ENCODE measurements at regions not wholly inside any gene's neighbourhood (a gene's known extent, or its start where the extent isn't known, plus 50 kb on each side); places are given as distances from the start of the nearest gene placed in this dataset.
"Not testable (repeated sequence)": the region's sequence is repeated elsewhere in the genome, so short reads cannot be mapped to it uniquely, and the experiment has no call there.

DNA sequence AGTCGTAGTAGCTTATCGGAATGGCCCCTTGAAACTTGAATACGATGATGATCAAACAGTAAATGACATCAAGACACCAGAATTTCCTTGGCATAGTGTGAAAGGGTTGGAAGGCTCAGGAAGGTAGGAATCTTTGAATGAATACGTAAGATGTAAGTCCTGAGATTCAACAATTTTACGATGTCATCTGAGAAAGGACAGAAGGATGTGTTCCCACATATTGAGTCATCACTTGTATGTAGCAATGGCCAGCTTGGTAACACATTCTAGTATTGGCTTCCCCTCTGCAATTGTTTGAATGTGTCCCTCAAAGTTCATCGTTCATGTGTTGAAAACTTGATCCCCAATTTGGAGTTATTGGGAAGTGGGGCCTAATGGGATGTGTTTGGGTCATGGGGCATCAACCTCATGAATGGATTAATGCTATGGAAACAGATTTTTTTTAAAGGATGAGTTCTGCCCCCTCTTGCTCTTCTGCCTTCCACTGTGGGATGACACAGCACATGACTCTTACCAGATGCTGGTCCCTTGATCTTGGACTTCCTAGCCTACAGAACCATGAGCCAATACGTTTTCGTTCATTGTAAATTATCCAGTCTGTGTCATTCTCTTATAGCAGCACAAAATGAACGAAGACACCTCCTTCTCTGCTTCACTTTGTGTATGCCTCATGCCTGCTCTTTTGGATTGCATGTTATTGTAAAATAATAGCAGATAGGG, 284.6 kb downstream of the BCAT1 start:
- no peak for DNase-seq

DNA sequence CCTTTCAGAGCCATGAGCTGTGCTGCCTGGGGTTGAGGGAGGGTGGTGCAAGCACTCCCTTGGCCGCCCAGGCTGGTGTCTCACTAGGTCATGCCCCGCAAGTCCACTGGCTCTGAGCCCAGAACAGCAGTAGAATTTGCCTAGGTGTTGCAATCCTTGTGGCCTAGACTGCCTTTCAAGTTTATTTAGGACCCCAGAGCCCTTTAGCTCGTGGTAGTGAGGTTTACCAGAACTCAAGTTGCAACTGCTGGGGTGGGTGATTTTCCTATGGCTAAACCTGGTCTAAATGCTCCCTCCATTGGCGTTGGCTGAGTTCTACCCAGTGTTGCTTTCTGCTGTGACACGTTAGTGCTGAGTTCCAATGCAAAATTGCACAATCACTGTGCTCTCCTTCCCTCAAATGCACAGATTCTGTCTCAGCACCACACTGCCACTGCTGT, 287.2 kb downstream of the BCAT1 start:
- no peak for DNase-seq

DNA sequence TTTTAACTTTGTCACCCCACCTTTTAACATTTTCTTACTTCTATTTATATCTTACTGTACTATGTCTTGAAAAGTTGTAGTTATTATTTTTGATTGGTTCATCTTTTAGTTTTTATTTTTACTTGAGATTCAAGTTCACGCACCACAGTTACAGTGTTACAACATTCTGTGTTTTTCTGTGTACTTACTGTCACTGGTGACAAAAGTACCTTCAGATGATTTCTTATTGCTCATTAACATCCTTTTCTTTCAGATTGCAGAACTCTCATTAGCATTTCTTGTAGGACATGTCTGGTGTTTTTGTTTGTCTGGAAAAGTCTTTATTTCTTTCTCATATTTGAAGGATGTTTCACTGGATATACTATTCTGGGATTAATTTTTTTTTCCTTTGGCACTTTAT, 289.9 kb downstream of the BCAT1 start:
- no peak for DNase-seq

DNA sequence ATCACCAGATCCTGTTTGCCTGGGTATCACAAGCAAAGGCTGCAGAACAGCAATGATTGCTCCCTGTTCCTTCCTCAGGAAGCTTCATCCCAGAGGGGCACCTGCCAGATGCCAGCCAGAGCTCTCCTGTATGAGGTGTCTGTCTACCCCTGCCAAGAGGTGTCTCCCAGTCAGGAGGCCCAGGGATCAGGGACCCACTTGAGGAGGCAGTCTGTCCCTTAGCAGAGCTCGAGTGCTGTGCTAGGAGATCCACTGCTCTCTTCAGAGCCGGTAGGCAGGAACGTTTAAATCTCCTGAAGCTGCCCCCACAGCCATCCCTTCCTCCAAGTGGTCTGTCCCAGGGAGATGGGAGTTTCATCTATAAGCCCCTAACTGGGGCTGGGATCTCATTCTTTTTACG, 294.6 kb downstream of the BCAT1 start:
- not testable (repeated sequence) for DNase-seq

DNA sequence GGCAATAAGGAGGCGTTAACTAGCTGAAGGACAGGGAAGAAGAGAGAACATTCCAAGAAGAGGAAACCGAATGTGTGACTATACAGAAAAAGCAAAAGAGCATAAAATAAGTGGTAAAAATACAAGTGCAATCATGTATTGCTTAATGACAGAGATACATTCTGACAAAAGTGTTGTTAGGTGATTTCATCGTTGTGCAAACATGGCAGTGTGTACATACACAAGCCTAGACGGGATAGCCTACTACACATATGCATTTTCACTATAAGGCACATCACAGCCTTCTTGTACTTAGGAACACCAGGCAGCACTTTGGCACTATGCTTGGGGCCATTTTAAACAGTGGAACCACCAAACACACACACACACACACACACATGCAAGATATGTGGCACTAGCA, 299.3 kb downstream of the BCAT1 start:
- DNase-seq: no peak

DNA sequence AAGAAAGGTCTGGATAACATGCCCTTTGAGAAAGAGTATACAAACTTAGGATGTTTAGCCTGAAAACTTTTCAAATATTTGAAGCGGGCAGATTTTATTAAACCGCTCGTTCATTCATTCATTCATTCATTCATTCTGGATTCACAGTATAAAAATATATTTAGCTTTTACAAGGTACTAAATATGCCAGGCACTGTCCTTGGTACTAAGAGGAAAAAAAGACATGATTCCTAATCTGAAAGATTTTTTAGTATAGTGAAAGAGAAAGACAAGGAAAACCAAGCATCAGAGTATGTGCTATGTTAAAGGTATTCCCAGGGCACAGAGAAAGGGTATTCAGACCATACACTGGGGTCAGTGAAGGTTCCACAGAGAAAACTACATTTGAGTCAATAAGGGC, 299.7 kb downstream of the BCAT1 start:
- DNase-seq: no peak

DNA sequence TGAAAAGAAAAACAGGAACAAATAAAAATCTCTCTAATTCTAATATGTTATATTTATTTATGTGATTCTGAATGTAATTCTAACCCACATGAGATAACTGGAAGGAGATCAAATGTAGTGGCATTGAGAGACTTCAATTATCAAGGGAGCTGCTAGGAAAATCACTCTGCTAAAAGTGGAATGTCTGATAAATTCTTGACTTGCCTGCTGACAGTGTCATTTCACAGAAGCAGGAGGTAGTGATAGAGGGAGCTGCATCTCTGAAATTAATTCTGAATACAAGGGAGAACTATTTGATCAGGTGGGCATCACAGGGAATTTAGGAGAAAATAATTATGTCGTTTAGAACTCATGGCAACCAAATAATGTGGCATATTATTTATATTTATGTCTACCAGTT, 303.6 kb downstream of the BCAT1 start:
- no peak for DNase-seq

DNA sequence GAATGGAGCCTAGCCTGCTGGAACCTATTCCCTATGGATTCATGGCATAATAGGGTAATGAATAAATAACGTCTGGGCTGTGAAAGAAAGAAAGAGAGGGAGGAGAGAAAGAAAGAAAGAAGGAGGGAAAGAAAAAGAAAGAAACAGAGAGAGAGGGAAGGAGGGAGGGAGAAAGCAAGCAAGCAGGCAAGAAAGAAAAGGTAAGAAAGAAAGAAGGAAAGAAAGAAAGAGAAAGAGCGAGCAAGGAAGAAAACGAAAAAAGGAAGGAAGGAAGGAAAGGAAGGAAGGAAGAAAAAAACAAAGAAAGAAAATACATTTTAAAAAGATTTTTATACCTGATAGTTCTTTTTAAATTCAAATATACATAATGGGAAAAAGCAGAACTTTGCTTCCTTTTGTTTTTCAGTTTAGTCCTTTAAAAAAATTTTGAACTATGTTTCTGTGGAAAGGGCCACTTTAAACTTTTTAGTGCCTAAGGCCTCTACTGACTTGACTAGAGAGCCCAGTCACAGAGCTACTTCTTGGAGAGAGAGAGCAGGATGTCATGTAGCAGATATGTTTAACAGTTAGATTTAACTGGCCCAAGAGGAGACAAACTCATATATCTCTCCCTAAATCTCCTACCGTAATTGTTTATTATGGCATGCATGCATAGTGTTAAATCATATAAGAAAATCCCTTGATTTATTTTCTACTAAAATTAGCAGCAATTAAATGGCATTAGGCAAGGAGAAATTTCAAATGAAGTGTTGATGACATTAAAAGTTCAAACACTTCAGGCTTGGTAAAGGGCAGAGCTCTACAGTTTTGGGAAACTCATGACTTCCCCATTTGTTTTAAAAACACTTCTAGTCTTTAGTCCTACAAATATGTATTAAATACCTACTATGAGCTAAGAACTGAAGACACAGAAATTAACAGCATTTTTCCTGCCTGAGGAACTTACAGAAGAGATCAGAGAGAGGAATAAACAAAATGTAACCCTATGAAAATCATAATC, 305.5 kb downstream of the BCAT1 start:
- no peak for DNase-seq

DNA sequence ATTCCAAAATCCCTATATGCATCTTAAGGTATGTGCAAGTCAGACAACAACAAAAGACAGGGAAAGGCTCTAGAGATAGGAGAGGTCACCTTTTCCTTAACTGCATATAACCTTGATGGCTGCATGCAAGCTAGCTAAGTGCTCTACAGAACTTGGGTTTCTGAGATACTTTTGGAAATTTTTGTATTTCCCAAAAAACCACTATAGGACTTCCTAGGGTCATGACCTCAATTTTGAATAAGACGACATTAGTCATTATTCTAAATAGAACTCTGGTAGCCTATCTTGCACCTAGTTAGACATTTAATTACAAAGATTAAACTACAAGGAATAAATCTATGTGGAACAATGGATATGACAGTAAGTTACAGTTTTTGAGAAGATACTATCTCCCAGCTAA, 309.3 kb downstream of the BCAT1 start:
- DNase-seq: no peak

DNA sequence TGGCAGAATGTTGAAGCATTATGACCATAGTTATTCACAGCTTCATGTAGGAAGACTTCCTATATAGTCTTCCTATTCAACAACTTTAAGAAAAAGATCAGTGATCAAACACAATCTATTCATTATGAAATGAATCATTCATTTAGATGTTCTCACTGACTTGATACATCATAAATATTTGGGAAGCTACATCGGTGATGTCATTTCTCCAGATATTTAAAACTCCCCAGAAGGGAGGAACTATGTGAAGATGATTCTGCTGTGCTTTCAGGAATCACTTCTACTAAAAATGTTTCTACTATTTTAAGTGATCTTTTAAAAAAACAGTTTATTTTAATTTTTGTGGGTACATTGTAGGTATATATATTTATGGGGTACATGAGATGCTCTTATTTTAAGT, 316.4 kb downstream of the BCAT1 start:
- no peak for DNase-seq

DNA sequence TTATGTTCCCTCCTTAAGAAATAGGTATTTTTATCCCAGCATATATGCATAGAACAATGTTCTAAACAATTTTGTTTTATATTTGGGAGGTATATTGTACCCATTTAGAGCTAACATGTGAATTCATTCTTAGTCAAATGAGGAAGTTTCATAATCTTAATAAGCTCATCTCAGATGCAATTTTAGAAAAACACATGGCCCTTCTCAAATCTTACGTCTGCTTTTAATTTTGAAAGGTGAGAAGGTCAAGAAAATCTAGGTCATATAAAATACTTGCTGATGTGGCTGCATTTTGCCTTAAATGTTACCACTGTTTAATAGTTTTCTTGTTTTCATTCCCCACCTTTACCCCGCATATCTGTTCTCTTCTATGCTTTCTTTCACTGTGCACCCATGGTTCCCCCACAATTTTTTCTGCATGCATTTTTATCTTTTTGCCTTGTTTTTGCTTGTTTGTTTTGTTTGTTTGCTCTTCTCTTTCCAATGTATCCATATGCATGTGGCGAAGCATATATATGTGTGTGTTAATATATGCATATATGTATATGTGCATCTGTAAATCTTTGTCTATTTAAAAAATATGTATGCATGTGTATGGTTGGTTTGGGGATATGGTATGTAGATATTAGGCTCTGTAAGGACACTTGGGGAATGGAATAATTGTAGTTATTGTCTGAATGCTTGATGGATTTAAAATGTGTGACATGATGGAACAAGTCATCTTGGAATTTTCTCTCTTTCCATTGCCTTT, 317.1 kb downstream of the BCAT1 start:
- DNase-seq: no peak

DNA sequence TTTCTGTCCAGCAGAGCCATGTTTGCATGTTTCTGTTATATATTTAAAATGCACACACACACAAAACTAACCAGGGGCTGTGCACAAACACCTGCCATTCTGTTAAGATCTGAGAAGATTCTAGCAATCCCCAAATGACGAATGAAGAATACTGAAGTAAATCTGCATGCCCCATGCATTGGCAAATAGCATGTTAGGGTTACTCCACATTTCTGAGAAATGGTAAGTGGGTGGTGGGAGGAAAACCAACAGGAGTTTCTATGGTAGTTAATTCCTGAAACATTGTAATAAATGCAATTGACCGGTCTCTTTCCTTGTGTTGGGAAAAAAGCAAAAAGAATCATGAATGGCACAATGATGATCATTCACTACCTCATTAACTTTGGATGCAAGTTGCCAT, 318.0 kb downstream of the BCAT1 start:
- DNase-seq: no peak

DNA sequence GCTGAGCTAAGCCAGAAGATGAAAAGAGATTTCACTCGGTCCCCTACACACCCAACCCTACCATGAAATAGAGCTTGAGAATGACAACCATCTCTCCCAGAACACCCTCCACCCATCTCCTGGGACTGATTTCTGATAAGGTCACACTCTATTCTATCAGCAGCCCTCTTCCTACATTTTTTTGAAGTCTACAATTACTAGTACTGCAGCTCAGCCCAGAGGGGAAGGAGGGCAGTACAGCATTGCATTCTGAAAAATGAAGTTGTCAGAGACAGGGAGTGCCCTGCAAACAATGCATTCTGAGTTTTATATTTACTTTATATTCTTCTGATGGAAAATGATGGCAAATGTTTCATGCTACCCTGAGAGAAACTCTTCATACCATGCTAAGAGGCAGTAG, 318.5 kb downstream of the BCAT1 start:
- DNase-seq: no peak

DNA sequence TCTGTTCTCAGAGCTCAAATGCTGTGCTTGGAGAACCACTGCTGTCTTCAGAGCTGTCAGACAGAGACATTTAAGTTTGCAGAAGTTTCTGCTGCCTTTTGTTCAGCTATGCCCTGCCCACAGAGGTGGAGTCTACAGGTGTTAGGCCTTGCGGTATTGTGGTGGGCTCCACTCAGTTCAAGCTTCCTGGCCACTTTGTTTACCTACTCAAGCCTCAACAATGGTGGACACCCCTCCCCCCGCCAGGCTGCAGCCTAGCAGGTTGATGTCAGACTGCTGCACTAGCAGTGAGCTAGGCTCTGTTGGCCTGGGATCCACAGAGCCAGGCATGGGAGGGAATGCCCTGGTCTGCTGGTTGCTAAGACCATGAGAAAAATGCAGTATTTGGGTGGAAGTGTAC, 323.8 kb downstream of the BCAT1 start:
- no peak for DNase-seq

DNA sequence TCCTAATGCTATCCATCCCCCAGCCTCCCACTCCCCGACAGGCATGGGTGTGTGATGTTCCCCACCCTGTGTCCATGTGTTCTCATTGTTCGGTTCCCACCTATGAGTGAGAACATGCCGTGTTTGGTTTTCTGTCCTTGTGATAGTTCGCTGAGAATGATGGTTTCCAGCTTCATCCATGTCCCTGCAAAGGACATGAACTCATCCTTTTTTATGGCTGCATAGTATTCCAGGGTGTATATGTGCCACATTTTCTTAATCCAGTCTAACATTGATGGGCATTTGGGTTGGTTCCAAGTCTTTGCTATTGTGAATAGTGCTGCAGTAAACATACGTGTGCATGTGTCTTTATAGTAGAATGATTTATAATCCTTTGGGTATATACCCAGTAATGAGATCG, 328.9 kb downstream of the BCAT1 start:
- DNase-seq: not testable (repeated sequence)

DNA sequence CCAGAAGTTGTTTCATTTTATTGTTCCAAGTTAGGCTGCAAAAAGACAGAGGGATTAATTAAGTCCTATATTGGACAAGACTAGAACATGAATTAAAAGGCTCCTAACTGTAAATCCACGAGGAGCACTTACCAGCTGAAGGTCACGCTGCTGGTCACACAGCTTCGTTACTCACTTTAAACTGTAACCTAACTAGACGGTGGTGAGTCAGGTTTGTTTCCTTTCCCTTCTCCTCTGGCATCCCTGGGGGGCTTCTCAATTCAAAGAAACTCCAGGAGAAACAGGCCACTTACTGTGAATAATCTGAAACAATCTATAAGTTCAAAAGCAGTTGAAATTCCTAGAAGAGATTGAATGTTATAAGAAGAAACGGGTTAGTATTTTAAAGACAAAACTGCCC, 331.4 kb downstream of the BCAT1 start:
- no peak for DNase-seq

DNA sequence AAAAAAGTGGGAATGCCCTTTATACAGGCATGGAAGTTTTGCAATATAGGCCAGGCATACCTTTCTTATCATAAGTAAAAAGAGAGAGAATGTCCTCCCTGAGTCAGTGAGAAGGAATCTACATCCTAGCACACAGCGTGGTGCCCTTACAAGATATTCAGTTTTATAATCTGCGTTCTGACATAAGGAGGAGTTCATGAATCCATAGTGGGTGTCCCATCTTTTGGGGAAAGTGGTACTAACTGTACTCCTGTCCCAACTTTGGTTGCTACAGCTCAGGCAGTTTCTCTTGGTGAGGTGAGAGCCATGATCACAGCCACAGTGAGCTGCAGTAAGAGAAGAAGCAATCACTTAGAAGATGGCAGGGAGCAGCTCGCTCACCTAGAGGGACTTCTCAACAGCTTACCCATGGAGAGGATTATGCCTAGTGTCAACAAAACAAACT, 332.9 kb downstream of the BCAT1 start:
- DNase-seq: no peak

DNA sequence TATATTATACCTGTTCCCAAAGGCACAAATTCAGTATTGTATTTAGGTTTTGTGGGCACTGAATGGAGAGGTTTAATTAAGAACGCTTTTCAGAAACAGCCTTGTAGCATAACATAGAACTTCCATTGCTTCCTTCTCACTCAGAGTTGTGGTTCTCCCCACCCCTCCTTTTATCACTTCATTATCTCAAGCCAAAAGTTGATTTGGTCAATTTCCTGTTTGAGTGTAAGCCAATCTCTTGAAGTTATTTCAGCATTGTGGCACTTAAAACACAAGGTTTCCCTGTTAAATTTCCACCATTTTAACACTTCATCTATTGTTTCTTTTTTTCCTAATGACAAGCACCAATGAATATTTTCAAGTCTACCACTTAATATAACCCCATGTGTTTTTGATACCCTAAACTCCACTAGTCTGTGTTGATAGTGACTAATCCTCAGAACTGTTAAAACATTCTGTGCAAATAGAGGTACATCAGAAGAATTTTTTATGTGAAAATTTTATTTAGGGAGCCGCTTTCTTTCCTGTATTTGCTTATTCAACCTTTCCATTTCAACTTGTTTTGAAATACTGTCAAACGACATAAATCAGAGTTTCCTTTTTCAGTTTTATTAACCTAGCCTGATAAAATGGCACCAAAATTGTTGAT, 340.1 kb downstream of the BCAT1 start:
- DNase-seq: no peak

DNA sequence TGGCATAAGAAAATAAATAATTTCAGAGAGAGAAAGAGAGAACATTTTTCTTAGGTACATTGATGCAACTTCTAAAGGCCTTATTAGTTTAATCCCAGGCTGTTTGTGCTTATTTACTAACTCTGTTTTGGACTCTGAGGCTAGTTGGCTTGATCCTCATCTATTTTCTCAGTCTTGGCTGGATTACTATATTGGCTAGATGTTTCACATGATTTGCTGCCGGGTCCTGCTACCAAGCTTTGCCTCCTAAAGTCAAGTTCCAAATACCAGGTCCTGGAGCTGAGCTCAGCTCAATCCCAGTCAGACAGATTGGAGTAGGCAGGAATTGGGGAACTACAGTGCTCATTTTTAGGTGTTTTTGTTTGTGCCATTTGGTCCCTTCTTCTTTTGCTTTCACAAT, 340.8 kb downstream of the BCAT1 start:
- DNase-seq: no peak

DNA sequence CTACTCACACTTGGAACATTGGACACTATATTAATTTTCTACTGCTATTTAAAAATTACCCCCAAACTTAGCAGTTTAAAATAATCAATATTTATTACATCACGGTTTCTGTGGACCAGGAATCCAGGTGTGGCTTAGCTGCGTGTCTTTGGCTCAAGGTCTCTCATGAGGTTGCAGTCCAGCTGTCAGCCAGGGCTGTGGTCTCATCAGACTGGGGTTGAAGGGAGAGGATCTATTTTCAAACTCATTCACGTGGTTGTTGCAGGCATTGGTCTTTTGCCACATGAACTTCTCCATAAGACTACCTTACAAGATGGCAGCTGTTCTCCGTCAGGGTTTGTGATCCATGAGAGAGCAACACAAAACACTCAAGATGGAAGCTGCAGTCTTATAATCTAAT, 343.0 kb downstream of the BCAT1 start:
- DNase-seq: no peak

DNA sequence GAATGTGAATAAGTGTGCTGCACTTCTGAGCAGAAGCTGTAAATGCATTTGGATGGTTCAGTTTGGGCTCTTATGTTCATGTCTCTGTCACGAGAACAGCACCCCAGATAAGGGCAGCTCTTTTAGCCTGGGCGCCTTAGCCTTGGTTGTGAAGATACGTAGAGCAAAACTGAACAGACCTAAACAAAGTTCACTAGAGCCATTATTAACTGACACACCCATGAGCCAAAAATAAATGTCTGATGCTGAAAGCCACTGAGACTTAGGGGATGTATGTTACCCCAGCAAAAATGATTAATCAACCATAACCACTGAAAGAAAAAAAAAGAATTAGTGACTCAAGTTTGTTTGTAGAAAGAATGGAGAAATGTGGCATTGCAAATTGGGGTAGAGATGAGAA, 343.4 kb downstream of the BCAT1 start:
- no peak for DNase-seq

DNA sequence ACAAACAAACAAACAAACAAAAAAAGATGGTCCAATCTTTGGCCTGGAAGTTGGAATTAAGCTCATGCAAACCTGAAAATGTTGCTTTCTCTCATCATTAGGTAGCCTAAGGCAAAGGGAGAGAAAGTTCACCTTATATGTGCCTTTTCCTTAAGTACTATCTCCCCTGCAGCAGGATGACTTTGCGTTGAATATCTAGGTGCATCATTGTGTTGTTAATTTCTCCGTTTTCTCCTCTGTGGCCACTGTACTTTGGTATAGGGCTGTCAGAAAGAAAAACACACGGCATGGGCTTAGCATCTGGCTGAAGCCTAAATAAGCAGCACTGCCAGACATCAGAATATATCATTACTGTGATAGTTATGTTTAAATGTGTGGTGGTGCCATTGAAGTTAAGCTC, 345.5 kb downstream of the BCAT1 start:
- no peak for DNase-seq

DNA sequence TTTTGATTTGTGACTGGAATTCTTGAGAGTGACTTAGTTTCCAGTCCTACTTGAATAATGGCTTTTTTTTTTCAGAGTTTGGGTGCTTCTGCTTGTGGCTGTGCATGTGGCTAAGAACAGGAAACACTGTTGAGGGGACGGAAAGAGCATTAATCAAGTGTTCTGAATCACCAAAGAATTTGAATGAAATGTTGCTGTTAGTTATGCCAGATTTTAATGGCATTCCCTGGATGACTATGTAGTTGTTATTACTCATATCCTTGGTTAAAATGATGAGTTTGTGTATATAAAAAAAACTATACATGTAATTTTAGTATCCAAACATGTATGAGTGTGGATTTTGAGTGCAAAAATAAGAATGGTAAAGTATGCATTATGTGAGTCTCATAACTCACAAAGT, 347.9 kb downstream of the BCAT1 start:
- no peak for DNase-seq

All from NCI-H2107 (cell line).